Lower leg skin (tissue), 4 donors: ENCODE measurements at regions not wholly inside any gene's neighbourhood (a gene's known extent, or its start where the extent isn't known, plus 50 kb on each side); places are given as distances from the start of the nearest gene placed in this dataset.

ENCODE experiments used
- DNase-seq, 2 donors: peaks; one replicate each; pipeline ENCODE4 v3.0.0-alpha.2; 2019; ENCODE audit warnings: low spot score in 2 of 2
- H3K4me3 ChIP-seq: fragments of 200-600 bp; sonication (generic); 2 replicates; pipeline ENCODE4 v1.5.1; 2017; ENCODE audit warnings: mild to moderate bottlenecking, low read depth; ENCODE audit not compliant: poor library complexity, severe bottlenecking
- POLR2A ChIP-seq, 2 donors: fragments of 450-650 bp; IDR thresholded peaks; one replicate each; pipeline ENCODE4 v1.6.1; 2016 to 2017; ENCODE audit warnings: antibody characterized with exemption in 2 of 2, mild to moderate bottlenecking in 1 of 2, moderate library complexity in 1 of 2
- WGBS, 2 donors: methylation state at CpG; one replicate each; pipeline ENCODE4 v1.1.5; 2018; 5-methylcytosine and 5-hydroxymethylcytosine counted together
- intact Hi-C: fragments of 100-400 bp; cut with DNase I; formaldehyde crosslinking; loops from one replicate; pipeline ENCODE4 v1.15.0; 2023; ENCODE audit warnings: low total_unique reads
- TF ChIP-seq, protein P1 (sequence below), 3 donors: fragments of 450-650 bp; IDR thresholded peaks; one replicate each; pipeline ENCODE4 v1.5.1; 2016; ENCODE audit warnings: antibody characterized with exemption in 3 of 3, mild to moderate bottlenecking in 3 of 3, moderate library complexity in 2 of 3

DNA sequence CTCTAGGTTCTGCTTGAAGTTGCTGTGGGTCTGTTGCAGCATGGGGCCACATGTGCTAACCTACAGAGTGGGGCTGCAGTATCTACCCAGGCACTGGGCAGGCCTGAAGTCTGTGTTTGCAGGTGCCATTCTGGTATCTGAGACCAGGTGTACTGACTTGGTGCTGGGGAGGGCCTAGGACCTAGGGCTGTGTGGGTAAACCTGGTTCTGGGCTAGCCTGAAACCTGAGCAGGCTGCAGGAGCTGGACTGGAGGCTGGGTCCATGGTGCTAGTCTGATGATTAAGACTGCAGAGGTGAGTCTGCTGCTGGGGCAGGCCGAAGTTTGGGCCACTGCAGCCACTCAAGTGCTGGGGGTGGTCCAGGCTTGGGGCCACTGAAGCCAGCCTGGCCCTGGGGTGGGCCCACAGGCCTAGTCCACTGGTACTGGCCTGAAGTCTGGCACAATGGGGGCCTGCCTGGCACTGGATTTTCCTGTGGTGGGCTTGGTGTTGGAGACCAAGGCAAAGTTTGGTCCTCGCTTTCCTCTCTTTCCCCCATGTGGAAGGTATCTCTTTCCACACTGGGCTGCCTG is 310.6 kb downstream of the NDFIP2 start:
- intact Hi-C loops = no loop called here
- no peak overlapping the region for H3K4me3 ChIP-seq
- TF ChIP-seq, protein P1, sequence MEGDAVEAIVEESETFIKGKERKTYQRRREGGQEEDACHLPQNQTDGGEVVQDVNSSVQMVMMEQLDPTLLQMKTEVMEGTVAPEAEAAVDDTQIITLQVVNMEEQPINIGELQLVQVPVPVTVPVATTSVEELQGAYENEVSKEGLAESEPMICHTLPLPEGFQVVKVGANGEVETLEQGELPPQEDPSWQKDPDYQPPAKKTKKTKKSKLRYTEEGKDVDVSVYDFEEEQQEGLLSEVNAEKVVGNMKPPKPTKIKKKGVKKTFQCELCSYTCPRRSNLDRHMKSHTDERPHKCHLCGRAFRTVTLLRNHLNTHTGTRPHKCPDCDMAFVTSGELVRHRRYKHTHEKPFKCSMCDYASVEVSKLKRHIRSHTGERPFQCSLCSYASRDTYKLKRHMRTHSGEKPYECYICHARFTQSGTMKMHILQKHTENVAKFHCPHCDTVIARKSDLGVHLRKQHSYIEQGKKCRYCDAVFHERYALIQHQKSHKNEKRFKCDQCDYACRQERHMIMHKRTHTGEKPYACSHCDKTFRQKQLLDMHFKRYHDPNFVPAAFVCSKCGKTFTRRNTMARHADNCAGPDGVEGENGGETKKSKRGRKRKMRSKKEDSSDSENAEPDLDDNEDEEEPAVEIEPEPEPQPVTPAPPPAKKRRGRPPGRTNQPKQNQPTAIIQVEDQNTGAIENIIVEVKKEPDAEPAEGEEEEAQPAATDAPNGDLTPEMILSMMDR (IDR thresholded peaks at IDR 0.05) = no peak
- TF ChIP-seq POLR2A (IDR thresholded peaks at IDR 0.05) = no peak
- WGBS, 2 donors = 97 to 100% methylated on average over 2 of the region's 2 CpGs
- DNase-seq = no peak

- WGBS, 2 donors = 87 to 88% methylated on average over 4 of the region's 4 CpGs
- TF ChIP-seq, protein P1 (IDR thresholded peaks at IDR 0.05) = no peak
- TF ChIP-seq POLR2A (IDR thresholded peaks at IDR 0.05) = no peak
- intact Hi-C loops = no loop called here
- no peak for DNase-seq
- no peak overlapping the region for H3K4me3 ChIP-seq
These were observed 305.2 kb downstream of the NDFIP2 start for GRCh38 chr13:79786176-79786575.

DNA sequence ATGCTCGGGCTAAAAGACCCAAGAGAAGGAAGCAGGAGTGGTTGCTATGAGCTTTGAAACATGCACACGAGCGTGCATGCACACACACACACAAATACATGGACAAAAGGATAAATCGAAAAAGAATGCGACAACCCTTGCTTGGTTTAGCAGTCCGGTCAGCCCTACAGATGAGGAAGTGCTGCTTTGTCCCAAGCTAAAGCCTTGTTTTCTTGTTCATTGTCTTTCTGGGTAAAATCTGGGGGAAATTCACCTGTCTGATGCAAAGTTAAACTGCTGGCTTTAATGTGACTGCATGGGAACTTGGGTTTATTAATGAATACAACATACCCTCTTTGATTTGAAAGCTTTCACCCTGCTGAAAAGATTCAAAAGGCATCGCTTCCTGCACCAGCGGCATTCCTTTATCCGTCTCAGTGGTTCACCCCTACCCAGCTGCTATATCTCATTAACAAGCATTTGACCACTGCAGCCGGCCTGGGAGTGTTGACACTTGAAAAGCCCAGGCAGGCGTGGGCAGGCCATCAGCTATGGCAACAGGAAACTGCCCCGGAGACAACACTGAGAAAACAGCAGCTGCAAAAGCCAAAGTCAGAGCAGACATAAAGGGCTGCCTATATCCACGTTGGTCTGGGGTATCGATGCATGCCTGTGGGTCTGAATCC is 301.7 kb downstream of the NDFIP2 start:
- intact Hi-C loops = no loop called here
- no peak overlapping the region for H3K4me3 ChIP-seq
- WGBS, 2 donors = 60 to 68% methylated on average over 14 of the region's 14 CpGs
- no peak for DNase-seq
- no peak for TF ChIP-seq POLR2A (IDR thresholded peaks at IDR 0.05)
- TF ChIP-seq, protein P1 (IDR thresholded peaks at IDR 0.05) = no peak

DNA sequence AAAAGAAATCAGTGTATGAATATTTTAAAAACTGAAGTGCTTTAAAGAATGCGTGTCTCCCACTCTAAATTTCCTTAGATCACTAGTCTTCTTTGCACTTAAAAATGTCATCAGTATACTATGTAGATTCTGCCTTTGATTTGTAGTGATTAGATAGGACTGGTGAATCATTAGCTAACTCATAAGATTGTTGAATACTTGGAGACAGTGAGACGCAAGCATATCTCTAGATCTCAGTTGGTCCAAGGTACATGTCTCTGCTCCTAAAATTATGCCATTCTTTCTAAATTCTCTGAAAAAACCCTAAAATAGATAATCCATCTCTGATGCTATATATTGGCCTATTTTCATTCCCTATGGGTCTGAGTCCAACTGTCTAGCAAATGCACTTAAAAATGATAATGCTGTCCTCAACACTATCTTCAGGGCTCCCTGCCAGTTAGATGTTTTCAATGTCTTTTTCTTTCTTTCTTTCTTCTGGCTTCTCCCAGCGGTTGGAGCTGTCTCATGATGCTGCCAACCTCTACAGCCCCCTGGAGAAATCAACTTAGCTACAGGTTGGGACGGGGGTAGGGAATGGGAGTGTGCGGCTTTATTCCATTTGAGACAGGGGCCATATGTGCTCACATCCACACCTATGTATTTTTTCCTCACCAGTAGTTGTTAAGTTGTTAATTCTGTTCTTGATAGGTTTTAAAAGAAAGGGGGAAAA is 301.0 kb downstream of the NDFIP2 start:
- H3K4me3 ChIP-seq = no peak overlapping the region
- 80 to 82% methylated on average over 5 of the region's 5 CpGs for WGBS, 2 donors
- intact Hi-C loops = no loop called here
- no peak for DNase-seq
- TF ChIP-seq POLR2A (IDR thresholded peaks at IDR 0.05) = no peak
- TF ChIP-seq, protein P1 (IDR thresholded peaks at IDR 0.05) = no peak

DNA sequence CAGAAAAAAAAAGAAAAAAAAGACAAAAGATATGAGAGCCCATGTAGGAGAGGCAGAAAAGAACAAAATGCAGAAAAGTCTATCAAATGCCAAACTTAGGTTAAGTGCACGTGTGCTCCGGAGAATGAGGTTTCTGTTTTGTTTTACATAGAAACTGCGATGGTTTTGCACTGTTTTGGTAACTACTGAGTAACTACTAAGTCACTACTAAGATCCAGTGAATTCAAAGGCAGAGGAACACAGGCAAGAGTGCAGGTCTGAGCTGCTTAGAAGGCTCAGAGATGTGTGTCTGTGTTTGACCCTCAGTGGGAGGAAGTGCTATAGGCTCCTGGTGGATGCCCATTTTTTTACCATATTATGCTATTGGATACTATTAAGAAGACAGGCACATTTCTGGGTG is 299.3 kb downstream of the NDFIP2 start:
- TF ChIP-seq, protein P1 (IDR thresholded peaks at IDR 0.05) = no peak
- TF ChIP-seq POLR2A (IDR thresholded peaks at IDR 0.05) = no peak
- H3K4me3 ChIP-seq = no peak overlapping the region
- WGBS, 2 donors = 34 to 40% methylated on average over 3 of the region's 3 CpGs
- no peak for DNase-seq
- intact Hi-C loops = no loop called here
